NOMO-1 treated with DMSO at 0.1 percent for 48 hours (cell line): ENCODE measurements at regions not wholly inside any gene's neighbourhood (a gene's known extent, or its start where the extent isn't known, plus 50 kb on each side); places are given as distances from the start of the nearest gene placed in this dataset.

ENCODE experiments used
- DNase-seq: peaks from one replicate; lab custom pipeline; 2025; ENCODE audit not compliant: unreplicated experiment; lab: John Stamatoyannopoulos, UW

GRCh38 chr22:48902983-48903650 lies 924.6 kb downstream of the BRD1 start:
- no peak for DNase-seq

- no peak for DNase-seq
These were observed 925.4 kb downstream of the BRD1 start for GRCh38 chr22:48902001-48902869.

GRCh38 chr22:48901324-48901723 lies 926.3 kb downstream of the BRD1 start:
- no peak for DNase-seq

GRCh38 chr22:48900626-48901025 lies 927.0 kb downstream of the BRD1 start:
- DNase-seq: no peak

GRCh38 chr22:48900327-48900597 lies 927.4 kb downstream of the BRD1 start:
- DNase-seq: no peak

- DNase-seq: no peak
These were observed 927.9 kb downstream of the BRD1 start for GRCh38 chr22:48899523-48900326.

GRCh38 chr22:48898524-48899250 lies 929.0 kb downstream of the BRD1 start:
- no peak for DNase-seq

GRCh38 chr22:48897645-48898370 lies 929.9 kb downstream of the BRD1 start:
- no peak for DNase-seq

GRCh38 chr22:48896766-48897644 lies 930.7 kb downstream of the BRD1 start:
- no peak for DNase-seq

- DNase-seq: no peak
These were observed 931.6 kb downstream of the BRD1 start for GRCh38 chr22:48895831-48896765.

- DNase-seq: no peak
These were observed 932.3 kb downstream of the BRD1 start for GRCh38 chr22:48895336-48895735.

- no peak for DNase-seq
These were observed 932.8 kb downstream of the BRD1 start for GRCh38 chr22:48894804-48895250.

- peak; percentile 4 for DNase-seq
These were observed 933.5 kb downstream of the BRD1 start for GRCh38 chr22:48894064-48894671.

GRCh38 chr22:48893288-48894063 lies 934.2 kb downstream of the BRD1 start:
- no peak for DNase-seq

GRCh38 chr22:48892578-48893287 lies 934.9 kb downstream of the BRD1 start:
- DNase-seq: no peak
